Trophoblast cell (in vitro differentiated cells and primary cell): ENCODE measurements at regions not wholly inside any gene's neighbourhood (a gene's known extent, or its start where the extent isn't known, plus 50 kb on each side); places are given as distances from the start of the nearest gene placed in this dataset.

Experiments
- DNase-seq, 2 donors: peaks; one replicate each; pipeline ENCODE4 v3.0.0-alpha.2; 2016
- H2AFZ ChIP-seq: 2 replicates; pipeline ENCODE4 v1.6.1; 2013; ENCODE audit warnings: low read length, moderate library complexity, mild to moderate bottlenecking; ENCODE audit not compliant: insufficient read depth, poor library complexity
- H2AK5ac ChIP-seq: 2 replicates; pipeline ENCODE4 v1.6.1; 2013; ENCODE audit warnings: mild to moderate bottlenecking, low read length
- H2BK120ac ChIP-seq: 2 replicates; pipeline ENCODE4 v1.6.1; 2013; ENCODE audit warnings: low read length, mild to moderate bottlenecking, moderate library complexity; ENCODE audit not compliant: insufficient read depth, poor library complexity
- H2BK12ac ChIP-seq: 2 replicates; pipeline ENCODE4 v1.6.1; 2013; ENCODE audit warnings: mild to moderate bottlenecking, low read length, moderate library complexity
- H2BK5ac ChIP-seq: 2 replicates; pipeline ENCODE4 v1.6.1; 2013; ENCODE audit warnings: low read length, low read depth, moderate library complexity, mild to moderate bottlenecking; ENCODE audit not compliant: poor library complexity
- H3K14ac ChIP-seq: 2 replicates; pipeline ENCODE4 v1.6.1; 2013; ENCODE audit warnings: mild to moderate bottlenecking, low read length
- H3K18ac ChIP-seq: 2 replicates; pipeline ENCODE4 v1.6.1; 2013; ENCODE audit warnings: mild to moderate bottlenecking, low read length
- H3K23ac ChIP-seq: 2 replicates; pipeline ENCODE4 v1.6.1; 2013; ENCODE audit warnings: low read length
- H3K27ac ChIP-seq: 2 replicates; pipeline ENCODE4 v1.5.1; 2013; ENCODE audit warnings: low read depth, mild to moderate bottlenecking, inconsistent platforms, low read length, moderate library complexity
- H3K27me3 ChIP-seq: 2 replicates; pipeline ENCODE4 v1.6.1; 2013; ENCODE audit warnings: inconsistent platforms, mild to moderate bottlenecking, low read length, moderate library complexity; ENCODE audit not compliant: insufficient read depth
- H3K36me3 ChIP-seq, 2 experiments: 1 replicate in 1 of 2; 2 replicates in 1 of 2; pipeline ENCODE4 v1.6.1; 2013; ENCODE audit warnings: low read length in 2 of 2, mild to moderate bottlenecking in 2 of 2, moderate library complexity in 1 of 2; ENCODE audit not compliant: insufficient read depth in 2 of 2, control insufficient read depth in 1 of 2
- H3K4ac ChIP-seq: 2 replicates; pipeline ENCODE4 v1.6.1; 2013; ENCODE audit warnings: low read depth, mild to moderate bottlenecking, low read length, moderate library complexity
- H3K4me1 ChIP-seq, 2 experiments: 1 replicate in 1 of 2; 2 replicates in 1 of 2; pipeline ENCODE4 v1.6.1; 2013; ENCODE audit warnings: low read length in 2 of 2, mild to moderate bottlenecking in 2 of 2, moderate library complexity in 1 of 2; ENCODE audit not compliant: insufficient read depth in 2 of 2, control insufficient read depth in 1 of 2
- H3K4me2 ChIP-seq: 2 replicates; pipeline ENCODE4 v1.6.1; 2013; ENCODE audit warnings: inconsistent platforms, mild to moderate bottlenecking, low read length, moderate library complexity
- H3K4me3 ChIP-seq: 2 replicates; pipeline ENCODE4 v1.5.1; 2013; ENCODE audit warnings: mild to moderate bottlenecking, low read depth, low read length, inconsistent platforms
- H3K79me1 ChIP-seq: one replicate; pipeline ENCODE4 v1.6.1; 2013; ENCODE audit warnings: low read length
- H3K79me2 ChIP-seq: 2 replicates; pipeline ENCODE4 v1.6.1; 2013; ENCODE audit warnings: low read length, mild to moderate bottlenecking; ENCODE audit not compliant: control insufficient read depth, insufficient read depth, poor library complexity
- H3K9ac ChIP-seq: 2 replicates; pipeline ENCODE4 v1.6.1; 2013; ENCODE audit warnings: mild to moderate bottlenecking, low read length
- H3K9me3 ChIP-seq: 2 replicates; pipeline ENCODE4 v1.6.1; 2013; ENCODE audit warnings: low read depth, mild to moderate bottlenecking, control low read depth, inconsistent platforms, low read length; ENCODE audit not compliant: insufficient read depth
- H4K12ac ChIP-seq: 2 replicates; pipeline ENCODE4 v1.6.1; 2013; ENCODE audit warnings: low read depth, mild to moderate bottlenecking, low read length, moderate library complexity
- H4K8ac ChIP-seq: 2 replicates; pipeline ENCODE4 v1.6.1; 2013; ENCODE audit warnings: low read depth, mild to moderate bottlenecking, low read length, moderate library complexity
- H4K91ac ChIP-seq: one replicate; pipeline ENCODE4 v1.6.1; 2013; ENCODE audit warnings: low read depth, mild to moderate bottlenecking, low read length, moderate library complexity
- WGBS: extraction: QIAGEN DNeasy Blood & Tissue Kit; methylation state at CpG from one replicate; pipeline ENCODE4 v1.1.7; 2013; ENCODE audit warnings: missing lambda C conversion rate; ENCODE audit not compliant: insufficient read length, insufficient coverage; ENCODE audit errors: extremely low coverage; 5-methylcytosine and 5-hydroxymethylcytosine counted together

GRCh38 chrX:85506871-85507270 lies 127.4 kb upstream of the POF1B start:
- H3K4me2 ChIP-seq = no peak overlapping the region
- no peak overlapping the region for H3K18ac ChIP-seq
- no peaks in the 10 kb centered on the region for H3K9me3 ChIP-seq
- no peak for DNase-seq
- no peaks in the 10 kb centered on the region for H3K79me1 ChIP-seq
- WGBS = no CpG with 5 or more reads among the region's 2 CpGs
- H3K4me3 ChIP-seq = no peak overlapping the region
- H3K4ac ChIP-seq = no peak overlapping the region
- H3K23ac ChIP-seq = no peak overlapping the region
- H2BK5ac ChIP-seq = no peak overlapping the region
- no peak overlapping the region for H3K9ac ChIP-seq
- no peak overlapping the region for H4K91ac ChIP-seq
- H3K14ac ChIP-seq = no peak overlapping the region
- no peaks in the 10 kb centered on the region for H3K36me3 ChIP-seq
- H4K12ac ChIP-seq = no peak overlapping the region
- no peak overlapping the region for H2AK5ac ChIP-seq
- no peak overlapping the region for H2BK120ac ChIP-seq
- H3K27ac ChIP-seq = no peak overlapping the region
- H4K8ac ChIP-seq = no peak overlapping the region
- H3K79me2 ChIP-seq = no peaks in the 10 kb centered on the region
- H2BK12ac ChIP-seq = no peak overlapping the region
- no peak overlapping the region for H2AFZ ChIP-seq
- H3K4me1 ChIP-seq = no peaks in the 10 kb centered on the region
- H3K27me3 ChIP-seq = no peaks in the 10 kb centered on the region

GRCh38 chrX:85505801-85506200 lies 126.3 kb upstream of the POF1B start:
- no peaks in the 10 kb centered on the region for H3K4me1 ChIP-seq

GRCh38 chrX:85504381-85504780 lies 124.9 kb upstream of the POF1B start:
- Histone ChIP-seq H2AFZ (no peak overlapping the region), H3K27ac (no peak overlapping the region), H4K91ac (no peak overlapping the region), H3K18ac (no peak overlapping the region), H3K27me3 (no peaks in the 10 kb centered on the region), H3K9me3 (no peaks in the 10 kb centered on the region), H2BK5ac (no peak overlapping the region), H2BK12ac (no peak overlapping the region), H3K23ac (no peak overlapping the region), H3K4me1 (no peaks in the 10 kb centered on the region), H4K8ac (no peak overlapping the region), H2BK120ac (no peak overlapping the region), H2AK5ac (no peak overlapping the region), H4K12ac (no peak overlapping the region), H3K36me3 (no peaks in the 10 kb centered on the region), H3K4me3 (no peak overlapping the region), H3K4ac (no peak overlapping the region), H3K4me2 (no peak overlapping the region), H3K79me1 (no peaks in the 10 kb centered on the region), H3K14ac (no peak overlapping the region), H3K9ac (no peak overlapping the region), H3K79me2 (no peaks in the 10 kb centered on the region)
- no peak for DNase-seq
- WGBS = no CpG with 5 or more reads among the region's 1 CpG

More at GRCh38 chrX:85505801-85506200, 126.3 kb upstream of the POF1B start:
- Histone ChIP-seq H4K8ac (no peak overlapping the region), H2BK12ac (no peak overlapping the region), H3K4ac (no peak overlapping the region), H3K79me2 (no peaks in the 10 kb centered on the region), H3K27ac (no peak overlapping the region), H3K36me3 (no peaks in the 10 kb centered on the region), H3K79me1 (no peaks in the 10 kb centered on the region), H3K9ac (no peak overlapping the region), H4K91ac (no peak overlapping the region), H3K9me3 (no peaks in the 10 kb centered on the region), H2BK120ac (no peak overlapping the region), H2AFZ (no peak overlapping the region), H2AK5ac (no peak overlapping the region), H3K14ac (no peak overlapping the region), H4K12ac (no peak overlapping the region), H2BK5ac (no peak overlapping the region), H3K27me3 (no peaks in the 10 kb centered on the region), H3K23ac (no peak overlapping the region), H3K18ac (no peak overlapping the region), H3K4me3 (no peak overlapping the region), H3K4me2 (no peak overlapping the region)
- WGBS = no CpG with 5 or more reads among the region's 2 CpGs
- no peak for DNase-seq

- H2BK5ac ChIP-seq = no peak overlapping the region
- H2AK5ac ChIP-seq = no peak overlapping the region
- no peak overlapping the region for H3K14ac ChIP-seq
- no peak overlapping the region for H3K18ac ChIP-seq
- H3K36me3 ChIP-seq = no peaks in the 10 kb centered on the region
- H4K12ac ChIP-seq = no peak overlapping the region
- no CpG with 5 or more reads among the region's 6 CpGs for WGBS
- H3K27me3 ChIP-seq = no peaks in the 10 kb centered on the region
- H2BK12ac ChIP-seq = no peak overlapping the region
- H4K91ac ChIP-seq = no peak overlapping the region
- H3K23ac ChIP-seq = no peak overlapping the region
- no peak overlapping the region for H3K9ac ChIP-seq
- H2BK120ac ChIP-seq = no peak overlapping the region
- H3K4me2 ChIP-seq = no peak overlapping the region
- H2AFZ ChIP-seq = no peak overlapping the region
- H3K79me2 ChIP-seq = no peaks in the 10 kb centered on the region
- no peak overlapping the region for H3K27ac ChIP-seq
- no peak overlapping the region for H3K4me3 ChIP-seq
- DNase-seq = no peak
- H3K79me1 ChIP-seq = no peaks in the 10 kb centered on the region
- H3K9me3 ChIP-seq = no peaks in the 10 kb centered on the region
- no peaks in the 10 kb centered on the region for H3K4me1 ChIP-seq
- no peak overlapping the region for H4K8ac ChIP-seq
- H3K4ac ChIP-seq = no peak overlapping the region
Measured at GRCh38 chrX:85503258-85504158, 124.0 kb upstream of the POF1B start.
